Renal cortical epithelial cell (primary cell): ENCODE measurements at regions not wholly inside any gene's neighbourhood (a gene's known extent, or its start where the extent isn't known, plus 50 kb on each side); places are given as distances from the start of the nearest gene placed in this dataset.

Experiments
- DNase-seq: peaks from one replicate; pipeline ENCODE4 v3.0.0-alpha.2; 2011; ENCODE audit warnings: low read depth

DNA sequence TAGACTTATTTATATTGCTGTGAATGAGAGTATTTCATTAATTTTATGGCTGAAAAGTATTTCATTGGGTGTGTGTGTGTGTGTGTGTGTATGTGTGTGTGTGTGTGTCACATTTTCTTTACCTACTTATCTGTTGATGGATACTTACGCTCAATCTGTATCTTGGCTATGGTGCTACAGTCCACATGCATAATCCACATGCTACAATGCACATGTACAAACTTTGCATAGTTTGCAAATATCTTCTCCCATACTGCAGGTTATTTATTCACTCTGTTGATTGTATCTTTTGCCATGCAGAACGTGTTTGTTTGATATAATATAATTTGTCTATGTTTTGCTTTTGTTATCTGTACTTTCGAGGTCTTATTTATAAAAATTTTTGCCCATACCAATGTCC lies 167.8 kb downstream of the RAB28 start:
- no peak for DNase-seq

DNA sequence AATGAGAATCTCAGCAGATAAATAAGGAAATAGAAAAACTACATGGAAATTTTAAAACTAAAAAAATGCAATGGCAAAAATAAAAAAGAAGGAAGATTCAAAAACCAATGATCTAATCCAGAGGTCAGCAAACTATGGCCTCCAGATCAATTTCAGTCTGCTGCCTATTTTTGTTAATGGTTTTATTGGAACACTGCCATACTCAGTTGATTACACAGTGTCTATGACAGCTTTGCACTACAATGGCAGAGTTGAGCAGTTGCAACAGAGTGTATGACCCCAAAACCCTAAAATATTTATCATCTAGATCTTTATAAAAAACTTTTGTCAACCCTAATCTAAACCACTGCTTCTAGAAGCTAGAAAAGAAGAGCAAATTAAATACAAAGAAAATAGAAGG lies 170.3 kb downstream of the RAB28 start:
- DNase-seq: no peak

DNA sequence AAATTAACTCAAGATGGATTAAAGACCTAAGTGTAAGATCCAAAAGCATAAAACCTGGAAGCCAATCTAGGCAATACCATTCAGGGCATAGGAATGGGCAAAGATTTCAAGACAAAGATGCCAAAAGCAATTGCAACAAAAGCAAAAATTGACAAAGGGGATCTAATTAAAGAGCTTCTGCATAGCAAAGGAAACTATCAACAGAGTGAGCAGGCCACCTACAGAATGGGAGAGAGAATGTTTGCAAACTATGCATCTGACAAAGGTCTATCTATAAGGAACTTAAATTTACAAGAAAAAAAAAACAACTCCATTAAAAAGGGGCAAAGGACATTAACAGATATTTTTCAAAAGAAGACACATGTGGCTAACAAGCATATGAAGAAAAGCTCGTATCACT lies 171.9 kb downstream of the RAB28 start:
- DNase-seq: no peak

DNA sequence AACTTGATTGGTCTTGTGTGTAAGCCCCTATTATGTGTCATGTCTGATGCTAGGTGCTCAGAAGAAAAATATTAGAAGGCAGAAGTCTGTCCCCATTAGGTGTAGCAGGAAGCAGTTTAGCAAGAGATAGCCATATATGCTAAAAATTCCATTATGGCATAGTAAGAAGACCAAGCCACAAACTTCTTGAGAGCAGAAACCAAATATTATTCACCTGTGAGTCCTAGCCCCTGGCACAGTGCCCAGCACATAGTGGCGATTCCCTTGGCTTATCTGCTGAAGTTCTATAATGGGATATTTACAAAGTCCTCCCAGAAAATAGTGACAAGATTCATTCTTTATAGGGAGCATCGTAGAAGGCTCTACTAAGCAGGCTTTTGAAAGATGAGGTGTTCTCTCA lies 174.4 kb downstream of the RAB28 start:
- DNase-seq: no peak

DNA sequence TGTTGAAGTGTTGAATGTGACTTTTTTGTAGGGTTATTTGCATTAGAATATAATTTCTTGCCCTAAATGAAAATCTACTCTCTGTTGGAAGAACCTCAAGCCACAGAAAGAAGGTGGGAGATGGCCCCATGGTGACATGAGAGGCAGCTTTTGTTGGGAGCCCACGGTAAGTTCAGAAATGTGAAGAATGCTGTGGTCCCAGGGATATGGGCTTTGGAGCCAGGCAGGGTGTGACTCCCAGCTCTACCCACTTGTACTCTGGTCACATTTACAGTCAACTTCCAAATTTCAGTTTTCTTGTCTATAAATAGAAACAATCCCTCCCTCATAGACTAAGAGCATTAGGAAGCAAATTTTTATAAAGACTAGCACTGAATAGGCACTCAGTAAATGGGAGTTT lies 177.8 kb downstream of the RAB28 start:
- no peak for DNase-seq

DNA sequence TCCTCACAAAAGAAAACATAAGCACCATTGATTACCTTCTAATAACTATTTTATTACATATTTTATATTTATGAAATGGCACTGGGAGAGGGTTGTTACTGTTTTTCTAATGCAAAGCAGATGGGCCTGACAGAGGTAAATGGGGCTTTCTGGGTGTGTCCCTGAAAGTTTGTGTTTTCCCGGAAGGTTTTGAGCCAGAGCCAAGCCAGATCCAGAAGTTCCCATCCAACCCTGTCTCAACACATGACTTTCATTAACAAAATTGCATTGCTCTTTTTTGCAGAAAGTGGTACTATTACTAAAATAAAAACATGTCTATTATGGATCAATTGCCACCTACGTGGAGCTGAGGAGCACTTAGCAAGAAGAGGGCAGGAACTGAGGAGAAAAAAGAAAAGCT lies 181.3 kb downstream of the RAB28 start:
- DNase-seq: no peak

DNA sequence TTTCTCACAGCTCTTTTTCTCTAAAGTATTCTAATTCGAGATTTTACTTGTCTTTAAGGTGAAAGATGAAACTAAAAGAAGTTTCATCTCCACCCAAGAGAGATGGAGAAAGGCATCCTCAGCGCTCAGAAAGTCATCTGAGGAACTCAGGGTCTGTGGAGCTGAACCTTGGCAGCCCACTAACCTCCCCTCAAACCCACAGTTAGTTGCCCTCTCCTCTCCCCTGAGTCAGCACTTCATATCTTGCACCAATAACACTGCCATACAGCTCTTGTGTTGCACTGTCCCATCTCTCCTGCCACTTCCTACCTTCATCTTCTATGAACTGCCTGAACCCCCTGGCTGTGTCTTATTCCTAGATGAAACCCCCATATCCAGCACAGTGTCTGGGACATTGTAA lies 184.8 kb downstream of the RAB28 start:
- no peak for DNase-seq

DNA sequence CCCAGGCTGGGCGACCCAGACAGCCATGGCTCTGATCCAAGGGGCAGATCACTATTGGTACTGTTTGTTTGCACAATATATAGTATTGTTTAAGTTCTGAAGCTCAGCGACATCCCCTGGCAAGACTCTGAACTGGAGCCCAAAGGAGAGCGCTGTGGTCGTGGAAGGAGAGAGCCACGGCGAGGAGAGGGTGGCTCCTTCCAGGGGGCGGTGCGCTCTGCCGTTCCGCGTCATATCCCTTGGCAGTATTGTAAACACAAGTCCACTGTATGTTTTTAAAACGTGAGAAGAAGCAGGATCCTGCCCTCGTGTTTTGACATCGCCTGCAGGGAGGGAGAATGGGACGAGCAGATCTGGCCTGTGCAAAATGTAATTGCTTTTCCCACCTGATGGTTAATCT lies 185.5 kb downstream of the RAB28 start:
- peak; percentile 16 for DNase-seq

DNA sequence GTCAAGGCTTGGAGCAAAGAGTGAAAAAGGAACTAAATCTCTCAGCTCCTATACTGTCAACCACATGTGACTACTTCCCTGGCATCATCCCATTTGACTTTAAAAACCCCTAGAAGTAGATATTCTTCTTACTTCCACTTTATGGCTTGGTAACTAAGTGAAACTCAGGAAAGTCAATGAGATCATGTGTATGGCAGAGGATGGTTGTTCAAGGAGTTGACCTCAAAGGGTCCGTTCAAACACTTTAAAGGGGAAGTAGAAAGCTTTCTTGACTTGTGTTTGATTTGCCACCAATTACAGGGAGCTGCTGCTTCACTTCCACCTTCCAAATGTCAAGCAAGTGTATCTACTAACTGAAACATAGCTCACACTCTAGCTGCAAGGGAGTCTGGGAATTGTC lies 187.2 kb downstream of the RAB28 start:
- DNase-seq: no peak

DNA sequence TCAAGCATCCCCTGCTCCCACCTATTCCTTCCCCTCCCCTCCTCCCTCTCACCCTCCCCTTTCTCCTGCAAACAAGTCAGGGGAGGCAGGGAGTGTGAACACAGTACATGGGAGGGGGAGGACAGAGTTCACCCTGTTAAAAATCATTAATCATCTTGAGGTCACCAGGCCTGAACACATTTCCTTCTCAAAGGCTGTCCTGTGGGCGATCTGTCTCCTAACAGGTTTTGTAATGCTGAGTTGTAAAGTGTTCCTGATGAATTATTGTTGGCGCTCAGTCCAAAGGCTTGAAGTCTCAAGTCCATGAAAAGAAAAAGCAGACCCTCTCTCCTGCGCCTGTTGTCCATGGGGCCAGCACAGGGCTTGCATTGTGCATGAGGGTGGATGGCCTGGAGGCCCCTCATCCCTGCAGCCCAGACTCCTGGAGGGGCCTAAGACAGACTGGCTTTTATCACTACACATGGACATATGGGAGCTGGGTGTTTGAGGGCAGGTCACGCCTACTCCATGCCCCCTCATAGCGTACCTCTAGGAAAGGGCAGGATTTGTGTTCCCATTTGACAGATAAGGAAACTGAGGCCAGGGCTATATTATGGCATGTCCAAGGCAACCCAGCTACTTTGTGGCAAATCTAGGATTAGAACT lies 189.1 kb downstream of the RAB28 start:
- DNase-seq: peak; percentile 30

DNA sequence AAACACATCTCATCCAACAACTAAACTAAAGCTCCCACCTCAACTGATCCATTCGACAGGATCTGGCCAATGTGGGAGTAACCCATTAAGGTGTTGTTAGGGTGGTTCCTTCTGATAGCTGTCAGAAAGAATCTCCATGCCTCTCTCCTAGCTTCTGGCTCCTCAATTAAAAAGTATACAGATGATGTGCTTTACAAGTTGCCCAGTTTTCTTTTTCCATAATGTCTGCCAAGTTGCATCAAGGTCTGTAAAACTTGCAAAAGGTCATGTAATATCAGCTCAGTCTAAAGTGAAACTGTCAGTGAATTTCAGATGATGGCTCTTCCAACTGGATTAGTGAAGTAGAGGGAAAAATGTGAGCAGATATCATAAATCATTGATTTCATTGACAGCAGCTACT lies 191.8 kb downstream of the RAB28 start:
- no peak for DNase-seq

DNA sequence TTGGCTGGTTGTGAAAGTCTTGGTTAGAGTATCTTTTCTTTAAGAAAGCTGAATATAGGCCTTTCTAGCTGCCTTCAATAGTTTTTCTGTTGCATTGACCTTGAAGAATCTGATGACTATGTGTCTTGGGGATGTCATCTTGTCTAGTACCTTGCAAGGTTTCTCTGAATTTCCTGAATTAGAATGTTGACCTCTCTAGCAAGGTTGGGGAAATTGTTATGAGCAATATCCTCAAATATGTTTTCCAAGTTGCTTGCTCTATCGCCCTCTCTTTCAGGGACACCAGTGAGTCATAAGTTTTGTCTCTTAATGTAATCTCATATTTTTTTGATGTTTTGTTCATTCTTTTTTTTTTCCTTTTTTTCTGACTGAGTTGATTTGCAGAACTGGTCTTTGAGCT lies 194.7 kb downstream of the RAB28 start:
- no peak for DNase-seq

DNA sequence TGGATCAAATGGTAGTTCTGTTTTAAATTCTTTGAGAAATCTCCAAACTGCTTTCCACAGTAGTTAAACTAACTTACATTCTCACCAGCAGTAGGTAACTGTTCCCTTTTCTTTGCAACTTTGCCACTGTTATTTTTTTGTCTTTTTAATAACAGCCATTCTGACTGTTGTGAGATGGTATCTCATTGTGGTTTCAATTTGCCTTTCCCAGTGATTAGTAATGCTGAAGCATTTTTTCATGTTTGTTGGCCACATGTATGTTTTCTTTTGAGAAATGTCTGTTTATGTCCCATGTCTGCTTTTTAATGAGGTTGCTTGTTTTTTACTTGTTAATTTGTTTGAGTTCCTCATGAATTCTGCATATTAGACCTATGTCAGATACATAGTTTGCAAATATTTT lies 198.8 kb downstream of the RAB28 start:
- no peak for DNase-seq

DNA sequence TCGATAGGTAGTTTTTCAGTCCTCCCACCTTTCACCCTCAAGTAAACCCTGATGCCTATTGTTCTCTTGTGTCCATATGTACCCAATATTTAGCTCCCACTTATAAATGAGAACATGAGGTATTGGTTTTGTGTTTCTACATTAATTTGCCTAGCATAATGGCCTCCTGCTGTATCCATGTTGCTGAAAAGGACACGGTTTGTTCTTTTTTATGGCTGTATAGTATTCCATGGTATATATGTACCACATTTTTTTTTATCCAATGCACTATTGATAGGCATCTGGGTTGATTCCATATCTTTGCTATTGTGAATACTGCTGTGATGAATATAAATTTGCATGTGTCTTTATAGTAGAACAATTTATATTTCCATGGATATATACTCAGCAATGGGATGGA lies 199.2 kb downstream of the RAB28 start:
- DNase-seq: no peak

DNA sequence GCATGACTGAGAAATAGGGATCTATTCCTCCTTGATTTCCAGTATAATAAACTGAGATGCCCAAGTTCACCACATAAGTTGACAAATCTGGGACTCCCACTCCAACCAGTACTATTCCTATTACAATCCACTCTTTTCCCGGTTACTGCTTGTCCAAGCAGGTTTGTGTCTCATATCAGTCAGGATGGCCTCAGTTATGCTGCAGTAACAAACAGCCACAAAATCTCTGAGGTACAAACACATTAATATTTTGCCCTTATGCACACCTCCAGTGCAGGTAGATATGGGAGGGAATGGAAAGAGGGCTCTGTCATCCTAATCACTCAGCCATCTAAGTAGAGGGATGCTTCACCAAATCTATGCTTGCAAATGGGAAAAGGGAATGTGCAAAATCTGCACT lies 207.8 kb downstream of the RAB28 start:
- no peak for DNase-seq

DNA sequence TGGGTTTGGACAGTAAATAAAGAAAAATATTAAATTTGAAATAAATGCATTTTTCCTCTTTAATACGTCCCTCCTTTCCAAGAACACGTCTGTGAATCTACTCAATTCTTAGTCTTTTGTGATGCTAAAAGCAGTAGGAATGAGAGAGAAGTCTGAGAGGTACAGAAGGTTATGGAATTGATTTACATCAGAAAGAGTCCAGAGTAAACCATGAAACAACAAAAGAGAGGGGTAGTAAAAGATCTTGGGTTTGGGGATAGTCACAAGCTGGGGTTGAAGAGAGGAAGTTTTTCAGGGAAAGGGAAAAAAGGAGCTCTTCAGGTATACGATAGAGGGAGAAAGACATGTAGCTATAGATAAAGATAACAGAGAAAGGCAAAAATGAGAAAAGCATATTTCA lies 215.4 kb downstream of the RAB28 start:
- no peak for DNase-seq

DNA sequence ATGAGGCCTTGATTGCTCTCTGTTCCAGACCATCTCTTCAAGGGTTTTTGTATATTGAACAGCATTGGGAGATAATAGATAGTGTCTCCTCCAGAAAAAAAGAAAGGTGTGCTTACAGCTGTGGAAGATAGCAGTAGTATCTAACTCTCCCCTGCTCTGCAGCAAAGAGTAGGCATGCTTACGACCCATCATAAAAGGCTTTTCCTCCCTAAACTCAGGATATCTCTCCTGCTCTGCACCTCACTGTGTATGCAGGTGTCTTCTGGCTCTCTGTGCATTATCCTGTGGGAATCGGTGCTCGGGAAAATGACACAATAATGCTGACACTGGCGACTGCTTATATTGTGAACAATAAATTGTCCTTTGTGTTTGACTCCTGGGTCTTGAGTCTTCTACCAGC lies 216.0 kb downstream of the RAB28 start:
- no peak for DNase-seq

DNA sequence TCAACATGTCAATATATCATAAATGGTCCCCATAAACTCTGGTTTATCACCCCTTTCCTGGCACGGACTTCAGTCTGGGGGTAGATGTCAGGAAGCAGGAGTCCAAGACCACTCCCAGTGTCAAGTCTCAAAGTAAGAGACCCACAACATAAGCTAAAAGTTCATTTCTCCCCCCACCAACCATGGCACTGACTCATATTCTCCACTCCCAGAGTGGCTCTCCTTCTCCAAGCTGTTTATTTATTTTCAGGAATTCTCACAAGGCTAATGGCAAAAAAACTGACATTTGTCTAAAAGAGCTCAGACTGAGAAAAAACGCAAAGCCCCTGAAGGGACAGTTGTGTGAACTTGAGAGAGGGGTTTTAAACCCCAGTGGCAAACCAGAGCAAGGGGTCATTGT lies 217.0 kb downstream of the RAB28 start:
- no peak for DNase-seq

DNA sequence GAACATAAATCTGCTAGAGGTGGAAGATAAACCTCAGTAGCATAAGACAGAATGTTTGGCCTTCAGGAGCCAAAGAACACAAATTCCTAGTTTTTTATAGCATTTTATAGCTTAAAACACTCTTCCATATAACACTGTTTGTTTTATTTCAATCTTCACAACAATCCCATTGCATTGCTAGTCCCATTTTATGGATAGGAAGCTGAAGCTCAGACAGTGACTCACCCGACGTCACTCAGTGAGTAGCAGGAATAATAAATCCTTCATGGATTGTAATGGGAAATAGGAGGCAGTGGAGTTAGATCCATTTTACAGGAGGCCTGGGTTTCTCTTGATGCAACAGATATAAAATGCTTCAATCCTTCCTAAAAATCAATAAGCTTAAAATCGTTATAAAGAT lies 217.5 kb downstream of the RAB28 start:
- DNase-seq: no peak

DNA sequence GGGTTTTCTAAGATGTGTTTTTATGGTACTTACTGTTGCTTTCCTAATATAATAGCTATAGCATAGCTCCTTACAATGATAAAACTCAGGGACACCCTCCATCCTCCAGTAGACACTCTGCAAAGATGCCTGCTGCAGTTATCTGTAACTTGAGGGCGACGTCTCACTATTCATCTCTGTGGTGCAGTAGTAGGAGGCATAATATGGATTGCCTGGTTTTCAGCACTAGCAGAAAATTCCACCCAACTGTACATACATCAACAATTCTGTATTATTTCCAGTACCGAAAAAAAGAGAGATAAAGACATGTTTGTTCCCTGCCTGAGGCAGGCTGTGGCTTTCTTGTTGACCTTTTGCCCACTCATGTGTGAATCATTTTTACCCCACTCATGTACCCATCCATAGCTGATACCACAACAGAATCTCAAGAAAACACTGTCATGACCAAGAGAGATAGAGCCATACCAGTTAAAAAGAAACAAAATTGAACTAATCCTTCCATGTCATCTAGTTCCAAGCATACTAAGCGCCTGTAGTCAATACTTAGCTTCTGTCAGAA lies 220.1 kb downstream of the RAB28 start:
- no peak for DNase-seq

DNA sequence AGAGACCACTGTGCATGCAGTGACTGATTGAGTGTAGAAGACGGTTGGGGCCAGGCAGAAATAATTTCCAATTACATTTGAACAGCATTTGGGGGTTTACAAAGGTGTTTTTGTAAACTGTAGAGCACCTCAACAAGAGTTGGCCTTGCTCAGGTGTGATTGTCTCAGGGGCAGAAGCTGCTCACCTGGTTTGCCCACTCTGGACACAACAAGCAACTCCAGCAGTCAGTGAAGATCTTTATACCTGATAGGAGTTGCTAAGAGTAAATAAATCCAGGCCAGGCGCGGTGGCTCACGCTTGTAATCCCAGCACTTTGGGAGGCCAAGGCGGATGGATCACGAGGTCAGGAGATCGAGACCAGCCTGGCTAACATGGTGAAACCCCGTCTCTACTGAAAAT lies 221.3 kb downstream of the RAB28 start:
- DNase-seq: no peak

DNA sequence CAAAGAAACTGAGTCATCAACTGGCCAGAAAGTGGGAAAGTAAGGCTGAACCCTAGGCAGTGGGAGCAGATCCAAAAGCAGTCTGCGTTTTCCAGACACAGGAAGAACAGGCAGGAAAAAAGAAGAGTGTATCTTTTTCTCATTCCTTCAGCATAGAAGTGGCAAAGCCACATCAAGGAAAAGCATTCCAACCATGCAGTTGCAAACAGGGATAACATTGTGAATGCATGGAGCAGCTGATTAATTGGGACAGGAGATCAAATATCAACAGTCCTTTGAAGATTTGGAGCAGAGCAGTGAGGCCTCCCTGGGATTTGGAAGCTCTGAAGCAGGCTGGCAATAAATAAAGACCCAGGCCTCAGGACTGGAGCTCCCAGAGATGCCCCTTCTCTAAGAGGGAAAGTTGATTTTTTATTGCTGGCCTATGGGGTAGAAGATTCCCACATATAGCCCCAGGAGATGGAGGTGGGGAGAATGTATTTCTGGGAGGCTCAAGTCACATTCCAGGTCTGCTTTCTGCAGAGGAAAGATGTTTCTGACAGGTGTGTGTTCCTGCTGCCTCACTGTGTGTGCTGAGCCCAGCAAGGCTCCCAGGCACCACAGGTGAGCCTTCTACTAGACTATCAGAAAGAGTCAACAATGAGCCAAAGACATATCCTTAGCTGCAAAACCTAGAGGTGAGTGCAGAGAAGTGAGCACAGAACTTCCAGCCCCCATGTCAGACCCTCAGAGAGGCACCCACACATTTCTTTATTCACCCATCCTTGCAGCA lies 222.5 kb downstream of the RAB28 start:
- no peak for DNase-seq

DNA sequence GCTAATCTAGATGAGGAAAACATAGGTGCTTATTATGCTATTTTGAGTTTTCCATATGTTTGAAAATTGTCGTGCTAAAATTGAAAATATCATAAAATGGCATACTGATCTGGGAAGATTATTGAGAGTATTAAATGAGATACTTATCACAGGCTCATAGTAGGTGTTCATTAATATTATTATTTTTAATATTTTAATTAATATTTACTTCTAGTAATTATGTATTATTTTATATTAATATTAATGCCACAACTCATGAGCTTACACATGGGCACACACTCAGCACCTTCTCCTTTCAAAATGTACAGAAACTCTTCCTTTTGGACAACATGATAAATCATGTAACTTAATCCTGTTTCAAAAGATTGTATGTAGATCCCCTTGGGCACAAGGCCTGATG lies 223.6 kb downstream of the RAB28 start:
- no peak for DNase-seq

DNA sequence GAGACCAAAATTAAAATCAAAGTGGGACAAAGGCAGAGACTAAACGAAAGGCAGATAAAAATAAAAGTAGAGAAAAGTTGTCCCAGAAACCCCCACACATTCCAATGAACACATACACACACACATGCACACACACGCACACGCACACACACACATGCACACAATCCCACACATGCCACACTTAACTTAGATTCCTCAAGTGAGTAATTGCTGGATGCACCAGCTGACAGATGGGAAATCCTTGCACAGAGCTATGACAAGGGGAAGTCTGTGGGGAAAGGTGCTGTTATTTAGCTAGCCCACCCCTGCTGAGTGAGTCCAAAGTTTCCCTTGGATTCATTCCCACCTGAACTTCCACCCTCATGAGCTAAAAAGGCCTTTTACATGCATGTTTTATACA lies 233.9 kb downstream of the RAB28 start:
- DNase-seq: no peak
